H1 (cell line): ENCODE measurements at regions not wholly inside any gene's neighbourhood (a gene's known extent, or its start where the extent isn't known, plus 50 kb on each side); places are given as distances from the start of the nearest gene placed in this dataset.

Experiments used
- CTCF ChIA-PET: fragments of 300-600 bp; sonication (Branson Sonifier 250); formaldehyde crosslinking; loops from one replicate; lab custom pipeline; 2021; ENCODE audit not compliant: partially characterized antibody; lab: Charles Lee
- POLR2A ChIA-PET: fragments of 300-600 bp; sonication (Branson Sonifier 250); formaldehyde crosslinking; loops from one replicate; lab custom pipeline; 2021; ENCODE audit warnings: inconsistent platforms; ENCODE audit not compliant: partially characterized antibody; lab: Charles Lee
- DNase-seq, 2 experiments: peaks; one replicate each; pipeline versions ENCODE4 v3.0.0 to v3.0.0-alpha.2; 2010 to 2022; ENCODE audit warnings: low spot score in 2 of 2, low read depth in 1 of 2, mixed read lengths in 1 of 2
- FAIRE-seq: peaks from 2 replicates; lab custom pipeline; 2011; peaks lifted over from hg19 to GRCh38; lab: Jason Lieb, UNC
- H2AFZ ChIP-seq: 2 replicates; pipeline ENCODE4 v1.8.1; 2012; ENCODE audit warnings: low read length, inconsistent platforms
- H2AK5ac ChIP-seq: 2 replicates; pipeline ENCODE4 v1.6.1; 2013; ENCODE audit warnings: low read depth, low read length
- H2BK120ac ChIP-seq: replicated peaks from 2 replicates; pipeline ENCODE3; 2013; ENCODE audit warnings: low read depth, low read length, inconsistent platforms
- H2BK12ac ChIP-seq: 2 replicates; pipeline ENCODE4 v1.6.1; 2013; ENCODE audit warnings: low read depth, low read length
- H2BK15ac ChIP-seq: 2 replicates; pipeline ENCODE4 v1.6.1; 2013; ENCODE audit warnings: low read length
- H2BK20ac ChIP-seq: 2 replicates; pipeline ENCODE4 v1.6.1; 2013; ENCODE audit warnings: low read length
- H2BK5ac ChIP-seq: 2 replicates; pipeline ENCODE4 v1.6.1; 2013; ENCODE audit warnings: low read depth, low read length
- H3K14ac ChIP-seq: 2 replicates; pipeline ENCODE4 v1.6.1; 2013; ENCODE audit warnings: inconsistent platforms; ENCODE audit not compliant: insufficient read length
- H3K18ac ChIP-seq: 2 replicates; pipeline ENCODE4 v1.6.1; 2013; ENCODE audit warnings: low read length; ENCODE audit errors: extremely low read depth
- H3K23ac ChIP-seq: 2 replicates; pipeline ENCODE4 v1.6.1; 2013; ENCODE audit warnings: inconsistent platforms; ENCODE audit not compliant: insufficient read length
- H3K23me2 ChIP-seq: 2 replicates; pipeline ENCODE4 v1.6.1; 2013; ENCODE audit warnings: low read depth, low read length
- H3K27ac ChIP-seq: 2 replicates; pipeline ENCODE4 v1.6.1; 2011; ENCODE audit warnings: low read depth, low read length, inconsistent platforms
- H3K27me3 ChIP-seq, 4 experiments: replicated peaks in 1 of 4; 1 replicate in 1 of 4; 2 replicates in 3 of 4; pipeline versions ENCODE4 v1.6.1 to v1.8.1; 2011 to 2013; ENCODE audit warnings: low read length in 3 of 4, mild to moderate bottlenecking in 3 of 4, inconsistent platforms in 2 of 4, mixed read lengths in 2 of 4, moderate library complexity in 1 of 4; ENCODE audit not compliant: control insufficient read depth in 3 of 4, insufficient read depth in 3 of 4; ENCODE audit errors: extremely low read depth in 1 of 4
- H3K36me3 ChIP-seq, 4 experiments: 2 replicates each; pipeline versions ENCODE4 v1.6.1 to v1.8.1; 2011 to 2013; ENCODE audit warnings: mild to moderate bottlenecking in 4 of 4, low read length in 3 of 4, moderate library complexity in 2 of 4, control low read depth in 1 of 4, inconsistent platforms in 1 of 4; ENCODE audit not compliant: insufficient read depth in 4 of 4, control insufficient read depth in 2 of 4
- H3K4ac ChIP-seq: replicated peaks from 2 replicates; pipeline ENCODE3; 2013; ENCODE audit warnings: low read length, low read depth, mixed read lengths, inconsistent platforms; ENCODE audit not compliant: insufficient read length
- H3K4me1 ChIP-seq, 4 experiments: replicated peaks in 1 of 4; 1 replicate in 1 of 4; 2 replicates in 3 of 4; pipeline versions ENCODE4 v1.6.1 to v1.8.1; 2011 to 2013; ENCODE audit warnings: low read length in 3 of 4, inconsistent platforms in 2 of 4, mixed read lengths in 1 of 4; ENCODE audit not compliant: insufficient read depth in 4 of 4, control insufficient read depth in 3 of 4
- H3K4me2 ChIP-seq, 2 experiments: 2 replicates each; pipeline versions ENCODE4 v1.6.1 to v1.8.1; 2011 to 2013; ENCODE audit warnings: low read depth in 2 of 2, low read length in 2 of 2, control low read depth in 1 of 2, inconsistent platforms in 1 of 2, mild to moderate bottlenecking in 1 of 2; ENCODE audit not compliant: insufficient read depth in 1 of 2
- H3K4me3 ChIP-seq, 4 experiments: fragments of 200-600, 300-600 bp in 1 of 4; sonication (generic), shearing (Covaris generic), sonication (Bioruptor Twin) in 1 of 4; 2 replicates each; pipeline versions ENCODE4 v1.5.1 to v1.8.1; 2011 to 2016; ENCODE audit warnings: low read length in 4 of 4, low read depth in 3 of 4, control low read depth in 2 of 4, inconsistent platforms in 2 of 4, mild to moderate bottlenecking in 2 of 4, mixed read lengths in 1 of 4, moderate library complexity in 1 of 4; ENCODE audit not compliant: insufficient read depth in 2 of 4; ENCODE audit errors: extremely low read depth in 1 of 4
- H3K56ac ChIP-seq: replicated peaks from 2 replicates; pipeline ENCODE3; 2013; ENCODE audit warnings: low read depth, mild to moderate bottlenecking, mixed read lengths, low read length, inconsistent platforms; ENCODE audit not compliant: insufficient read length
- H3K79me1 ChIP-seq: 2 replicates; pipeline ENCODE4 v1.6.1; 2013; ENCODE audit warnings: low read depth, low read length, control low read depth
- H3K79me2 ChIP-seq, 2 experiments: 2 replicates each; pipeline versions ENCODE4 v1.6.1 to v1.8.1; 2012 to 2013; ENCODE audit warnings: low read length in 2 of 2, mild to moderate bottlenecking in 2 of 2, inconsistent platforms in 1 of 2; ENCODE audit not compliant: insufficient read depth in 2 of 2, control insufficient read depth in 1 of 2
- H3K9ac ChIP-seq, 4 experiments: replicated peaks in 1 of 4; 1 replicate in 1 of 4; 2 replicates in 3 of 4; pipeline versions ENCODE4 v1.6.1 to v1.8.1; 2011 to 2013; ENCODE audit warnings: low read depth in 3 of 4, low read length in 3 of 4, control low read depth in 2 of 4, mild to moderate bottlenecking in 2 of 4, moderate library complexity in 2 of 4, inconsistent platforms in 1 of 4; ENCODE audit errors: extremely low read depth in 1 of 4
- H3K9me3 ChIP-seq, 2 experiments: 2 replicates each; pipeline versions ENCODE4 v1.6.1 to v1.8.1; 2012 to 2013; ENCODE audit warnings: mild to moderate bottlenecking in 2 of 2, moderate library complexity in 2 of 2, control low read depth in 1 of 2, inconsistent platforms in 1 of 2, low read depth in 1 of 2, low read length in 1 of 2, mixed read lengths in 1 of 2; ENCODE audit not compliant: insufficient read depth in 2 of 2
- H4K20me1 ChIP-seq, 2 experiments: replicated peaks in 1 of 2; 2 replicates each; pipeline versions ENCODE3 to v1.8.1; 2011 to 2013; ENCODE audit warnings: inconsistent platforms in 2 of 2, low read length in 2 of 2, mild to moderate bottlenecking in 1 of 2; ENCODE audit not compliant: insufficient read depth in 2 of 2, control insufficient read depth in 1 of 2
- H4K5ac ChIP-seq: 2 replicates; pipeline ENCODE4 v1.6.1; 2013; ENCODE audit warnings: low read length, low read depth, mixed read lengths, inconsistent platforms; ENCODE audit not compliant: insufficient read length
- H4K8ac ChIP-seq: 2 replicates; pipeline ENCODE4 v1.8.0; 2013; ENCODE audit warnings: mild to moderate bottlenecking, moderate library complexity, low read length, inconsistent platforms; ENCODE audit not compliant: insufficient read depth; ENCODE audit errors: extremely low read depth
- H4K91ac ChIP-seq: replicated peaks from 2 replicates; pipeline ENCODE3; 2013; ENCODE audit warnings: low read length, mixed read lengths, inconsistent platforms; ENCODE audit not compliant: insufficient read length
- BACH1 ChIP-seq: IDR thresholded peaks from 2 replicates; pipeline ENCODE4 v1.6.1; 2012; ENCODE audit warnings: low read length, improper control_type of control experiment
- BRCA1 ChIP-seq: IDR thresholded peaks from 2 replicates; pipeline ENCODE4 v1.6.1; 2012; ENCODE audit warnings: low read depth, low read length, improper control_type of control experiment
- CBX8 ChIP-seq: fragments of 300-800, 300-1000 bp; sonication (generic); IDR thresholded peaks from 2 replicates; pipeline ENCODE4 v1.7.1; 2016; ENCODE audit warnings: low read depth, low read length, borderline replicate concordance
- FOSL1 ChIP-seq: IDR thresholded peaks from 2 replicates; pipeline ENCODE4 v1.6.1; 2011; ENCODE audit warnings: mild to moderate bottlenecking, low read depth, low read length, moderate library complexity; ENCODE audit not compliant: insufficient read depth
- KDM1A ChIP-seq: fragments of 200-600, 300-600 bp; sonication (generic); IDR thresholded peaks from 2 replicates; pipeline ENCODE4 v1.7.1; 2016; ENCODE audit warnings: mild to moderate bottlenecking, low read length, borderline replicate concordance
- KDM4A ChIP-seq: IDR thresholded peaks from one replicate; pipeline ENCODE4 v1.7.1; 2012; ENCODE audit warnings: low read depth, mild to moderate bottlenecking, moderate library complexity, low read length, inconsistent platforms; ENCODE audit not compliant: severe bottlenecking
- NRF1 ChIP-seq: IDR thresholded peaks from 2 replicates; pipeline ENCODE4 v1.6.1; 2011; ENCODE audit warnings: mild to moderate bottlenecking, low read depth, low read length, improper control_type of control experiment
- POU5F1 ChIP-seq: IDR thresholded peaks from 2 replicates; pipeline ENCODE4 v1.6.1; 2011; ENCODE audit warnings: low read depth, mild to moderate bottlenecking, low read length, moderate library complexity
- RFX5 ChIP-seq: IDR thresholded peaks from 2 replicates; pipeline ENCODE4 v1.6.1; 2011; ENCODE audit warnings: low read depth, low read length, improper control_type of control experiment, borderline replicate concordance
- RXRA ChIP-seq: IDR thresholded peaks from 2 replicates; pipeline ENCODE4 v1.6.1; 2011; ENCODE audit warnings: low read depth, mild to moderate bottlenecking, low read length, moderate library complexity; ENCODE audit not compliant: insufficient read depth
- SIRT6 ChIP-seq: IDR thresholded peaks from one replicate; pipeline ENCODE4 v1.7.1; 2012; ENCODE audit warnings: low read length, inconsistent platforms
- SUZ12 ChIP-seq: fragments of 200-600 bp; sonication (generic); IDR thresholded peaks from 2 replicates; pipeline ENCODE4 v1.6.1; 2012; ENCODE audit warnings: mild to moderate bottlenecking, inconsistent platforms, low read length, moderate library complexity, mixed read lengths
- ZNF274 ChIP-seq: IDR thresholded peaks from 2 replicates; pipeline ENCODE4 v1.7.0; 2012; ENCODE audit warnings: low read length, borderline replicate concordance; ENCODE audit errors: extremely low read depth
- WGBS, 2 experiments: shearing (Covaris generic) in 1 of 2; methylation state at CpG; one replicate each; pipeline versions ENCODE4 v1.1.6 to v1.1.7; 2013 to 2015; ENCODE audit warnings: low lambda C conversion rate in 2 of 2, mixed read lengths in 2 of 2, inconsistent platforms in 1 of 2, low coverage in 1 of 2, missing lambda C conversion rate in 1 of 2; ENCODE audit not compliant: insufficient replicate concordance in 2 of 2, insufficient coverage in 1 of 2, insufficient read length in 1 of 2; ENCODE audit errors: extremely low coverage in 1 of 2, missing lambda C conversion rate in 1 of 2; 5-methylcytosine and 5-hydroxymethylcytosine counted together

DNA sequence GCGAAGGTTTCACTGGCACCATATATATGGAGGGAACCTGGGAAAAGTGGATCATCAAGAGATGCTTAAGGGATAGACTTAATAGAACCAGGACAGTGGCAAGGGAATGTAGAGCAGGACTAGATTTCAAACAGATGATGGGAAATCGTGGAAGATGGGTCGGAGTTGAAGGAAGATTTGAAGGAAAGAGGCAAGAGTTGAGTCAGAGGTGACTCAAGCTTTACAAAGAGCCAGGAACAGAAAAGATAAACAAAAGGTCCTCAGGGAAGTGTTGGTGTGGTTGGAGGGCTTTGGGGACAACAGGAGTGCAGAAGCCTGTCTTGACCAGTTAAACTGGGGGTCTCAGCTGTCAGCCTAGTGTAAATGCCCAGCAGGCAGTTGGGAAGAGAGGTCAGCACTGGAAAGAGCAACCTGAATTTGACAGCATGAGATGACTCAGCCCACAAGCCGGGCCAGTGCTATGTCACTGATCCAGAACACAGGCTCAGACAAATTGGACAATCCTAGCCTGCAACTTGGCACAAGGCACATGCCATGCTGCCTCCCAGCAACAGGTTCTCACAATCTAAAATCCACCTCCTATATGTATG is 230.5 kb downstream of the IDS start:
- Histone ChIP-seq H4K8ac (no peak overlapping the region), H3K79me1 (no peaks in the 10 kb centered on the region), H3K4me2 (no peak overlapping the region), H2BK20ac (no peak overlapping the region), H3K56ac (no peak overlapping the region), H3K18ac (no peak overlapping the region), H2AK5ac (no peak overlapping the region), H3K4me3 (no peak overlapping the region), H3K79me2 (no peaks in the 10 kb centered on the region), H2BK12ac (no peak overlapping the region), H3K4me1 (no peaks in the 10 kb centered on the region), H3K9ac (no peak overlapping the region), H3K14ac (no peak overlapping the region), H3K4ac (no peak overlapping the region), H3K36me3 (no peaks in the 10 kb centered on the region), H2BK120ac (no peak overlapping the region), H4K91ac (no peak overlapping the region), H3K23ac (no peak overlapping the region), H3K27me3 (no peaks in the 10 kb centered on the region), H2BK15ac (no peak overlapping the region), H2AFZ (no peak overlapping the region), H4K20me1 (no peaks in the 10 kb centered on the region), H3K23me2 (no peaks in the 10 kb centered on the region), H3K27ac (no peak overlapping the region), H2BK5ac (no peak overlapping the region), H3K9me3 (no peaks in the 10 kb centered on the region), H4K5ac (no peak overlapping the region)
- CTCF ChIA-PET = interaction anchor here (0.6 kb wide), 1 partner anchor 672 kb away, joined by 3 read pairs; no protein-coding TSS in a partner anchor
- POLR2A ChIA-PET = no interaction called here
- FAIRE-seq = no peak
- no peak for DNase-seq
- 87 to 100% methylated on average over 2 to 4 of the region's 4 CpGs for WGBS, 2 experiments
- TF ChIP-seq FOSL1 (no peak), SUZ12 (no peak), RXRA (no peak), SIRT6 (no peak), NRF1 (no peak), POU5F1 (no peak), BRCA1 (no peak), ZNF274 (no peak), BACH1 (no peak), KDM1A (no peak), CBX8 (no peak), RFX5 (no peak), KDM4A (no peak)
